IMR-90 (cell line): ENCODE measurements at regions not wholly inside any gene's neighbourhood (a gene's known extent, or its start where the extent isn't known, plus 50 kb on each side); places are given as distances from the start of the nearest gene placed in this dataset.
A peak's percentile ranks its signal among the peaks of the same experiment; 100 is the strongest.

Experiments
- ATAC-seq: fragments of 200-7000 bp; cut with Tn5 transposase; 2 replicates; pipeline ENCODE4 v1.9.1; 2020; ENCODE audit warnings: low read depth, mild to moderate bottlenecking, moderate library complexity
- BruUV-seq: library from RNA; stranded (reverse); fragments of 400-500 nt; replicated peaks from 2 replicates; lab custom pipeline; 2021; lab: Mats Ljungman, UMichigan
- CTCF ChIA-PET: fragments of 300-600 bp; formaldehyde crosslinking; extraction: SDS; loops from one replicate; lab custom pipeline; 2021; ENCODE audit warnings: antibody characterized with exemption; lab: Yijun Ruan, JAX
- POLR2A ChIA-PET: fragments of 300-600 bp; sonication (Branson Sonifier 250); formaldehyde crosslinking; loops from one replicate; lab custom pipeline; 2022; ENCODE audit warnings: antibody characterized with exemption; ENCODE audit not compliant: unreplicated experiment; lab: Charles Lee
- DNase-seq: peaks from one replicate; pipeline ENCODE4 v3.0.0; 2013
- H2AFZ ChIP-seq: replicated peaks from 2 replicates; pipeline ENCODE3; 2013; ENCODE audit warnings: low read length, mild to moderate bottlenecking; ENCODE audit not compliant: poor library complexity
- H2AK5ac ChIP-seq: 2 replicates; pipeline ENCODE4 v1.6.1; 2013; ENCODE audit warnings: low read depth, low read length, inconsistent platforms
- H2AK9ac ChIP-seq: replicated peaks from 2 replicates; pipeline ENCODE3; 2013; ENCODE audit warnings: mild to moderate bottlenecking, low read depth, low read length, moderate library complexity; ENCODE audit not compliant: poor library complexity
- H2BK120ac ChIP-seq: 2 replicates; pipeline ENCODE4 v1.6.1; 2013; ENCODE audit warnings: low read depth, low read length, inconsistent platforms
- H2BK15ac ChIP-seq: 3 replicates; pipeline ENCODE4 v1.6.1; 2013; ENCODE audit warnings: low read depth, low read length, inconsistent platforms
- H2BK20ac ChIP-seq: 2 replicates; pipeline ENCODE4 v1.6.1; 2013; ENCODE audit warnings: low read depth, mild to moderate bottlenecking, inconsistent platforms, low read length, moderate library complexity
- H2BK5ac ChIP-seq: 2 replicates; pipeline ENCODE4 v1.6.1; 2013; ENCODE audit warnings: mild to moderate bottlenecking, low read depth, low read length, inconsistent platforms; ENCODE audit not compliant: poor library complexity, severe bottlenecking
- H3K14ac ChIP-seq: replicated peaks from 2 replicates; pipeline ENCODE4 v1.6.1; 2013; ENCODE audit warnings: low read depth, low read length, inconsistent platforms
- H3K18ac ChIP-seq: 2 replicates; pipeline ENCODE4 v1.6.1; 2013; ENCODE audit warnings: low read depth, low read length, control low read depth
- H3K23ac ChIP-seq: 2 replicates; pipeline ENCODE4 v1.6.1; 2013; ENCODE audit warnings: low read depth, low read length, inconsistent platforms
- H3K27ac ChIP-seq: 2 replicates; pipeline ENCODE4 v1.5.1; 2013; ENCODE audit warnings: mild to moderate bottlenecking, control low read depth, low read length; ENCODE audit not compliant: insufficient read depth
- H3K27me3 ChIP-seq: 2 replicates; pipeline ENCODE4 v1.6.1; 2013; ENCODE audit warnings: low read length; ENCODE audit not compliant: control insufficient read depth, insufficient read depth
- H3K36me3 ChIP-seq: 2 replicates; pipeline ENCODE4 v1.6.1; 2013; ENCODE audit warnings: low read length, mixed read lengths; ENCODE audit not compliant: control insufficient read depth, insufficient read depth
- H3K4ac ChIP-seq: 2 replicates; pipeline ENCODE4 v1.6.1; 2013; ENCODE audit warnings: low read depth, low read length, inconsistent platforms
- H3K4me1 ChIP-seq: 2 replicates; pipeline ENCODE4 v1.6.1; 2013; ENCODE audit warnings: low read length, mixed read lengths; ENCODE audit not compliant: control insufficient read depth, insufficient read depth
- H3K4me2 ChIP-seq: 2 replicates; pipeline ENCODE4 v1.6.1; 2013; ENCODE audit warnings: low read depth, mild to moderate bottlenecking, control low read depth, low read length, moderate library complexity
- H3K4me3 ChIP-seq: 2 replicates; pipeline ENCODE4 v1.5.1; 2013; ENCODE audit warnings: low read depth, mild to moderate bottlenecking, control low read depth, low read length, moderate library complexity; ENCODE audit not compliant: insufficient read depth
- H3K56ac ChIP-seq: 2 replicates; pipeline ENCODE4 v1.6.1; 2013; ENCODE audit warnings: low read length, inconsistent platforms; ENCODE audit not compliant: insufficient read depth; ENCODE audit errors: extremely low read depth
- H3K79me1 ChIP-seq, 2 experiments: 2 replicates each; pipeline ENCODE4 v1.6.1; 2013; ENCODE audit warnings: low read length in 2 of 2, inconsistent platforms in 1 of 2, low read depth in 1 of 2
- H3K9ac ChIP-seq: 2 replicates; pipeline ENCODE4 v1.6.1; 2013; ENCODE audit warnings: low read depth, low read length, control low read depth
- H3K9me1 ChIP-seq: 2 replicates; pipeline ENCODE4 v1.6.1; 2013; ENCODE audit warnings: low read length, inconsistent platforms; ENCODE audit not compliant: insufficient read depth
- H3K9me3 ChIP-seq: 2 replicates; pipeline ENCODE4 v1.6.1; 2013; ENCODE audit warnings: low read length; ENCODE audit not compliant: control insufficient read depth, insufficient read depth
- H4K20me1 ChIP-seq: 2 replicates; pipeline ENCODE4 v1.6.1; 2013; ENCODE audit warnings: low read length, inconsistent platforms; ENCODE audit not compliant: insufficient read depth
- H4K5ac ChIP-seq: 2 replicates; pipeline ENCODE4 v1.6.1; 2013; ENCODE audit warnings: mild to moderate bottlenecking, low read depth, low read length, control low read depth
- H4K8ac ChIP-seq, 2 experiments: 2 replicates each; pipeline ENCODE4 v1.6.1; 2013; ENCODE audit warnings: low read depth in 2 of 2, low read length in 2 of 2, control low read depth in 1 of 2, inconsistent platforms in 1 of 2
- H4K91ac ChIP-seq: 2 replicates; pipeline ENCODE4 v1.6.1; 2013; ENCODE audit warnings: low read depth, low read length, inconsistent platforms; ENCODE audit not compliant: insufficient read depth
- BHLHE40 ChIP-seq: fragments of 150-350 bp; IDR thresholded peaks from 2 replicates; pipeline ENCODE4 v1.6.1; 2016; ENCODE audit warnings: mild to moderate bottlenecking, low read depth, low read length
- CEBPB ChIP-seq: IDR thresholded peaks from 2 replicates; pipeline ENCODE4 v1.6.1; 2012; ENCODE audit warnings: low read depth, low read length, improper control_type of control experiment
- CHD1 ChIP-seq: IDR thresholded peaks from 2 replicates; pipeline ENCODE4 v1.6.1; 2012; ENCODE audit warnings: low read depth, low read length, improper control_type of control experiment
- FOS ChIP-seq: fragments of 150-350 bp; IDR thresholded peaks from 2 replicates; pipeline ENCODE4 v1.6.1; 2016; ENCODE audit warnings: low read depth, low read length
- MAFK ChIP-seq: IDR thresholded peaks from 2 replicates; pipeline ENCODE4 v1.6.1; 2012; ENCODE audit warnings: low read depth, low read length, improper control_type of control experiment
- MXI1 ChIP-seq: IDR thresholded peaks from 2 replicates; pipeline ENCODE4 v1.6.1; 2012; ENCODE audit warnings: low read depth, mild to moderate bottlenecking, low read length, moderate library complexity, borderline replicate concordance
- POLR2A ChIP-seq: IDR thresholded peaks from 2 replicates; pipeline ENCODE4 v1.6.1; 2012; ENCODE audit warnings: mild to moderate bottlenecking, low read depth, low read length
- RAD21 ChIP-seq: IDR thresholded peaks from 2 replicates; pipeline ENCODE4 v1.6.1; 2012; ENCODE audit warnings: low read length, improper control_type of control experiment
- RCOR1 ChIP-seq: IDR thresholded peaks from 2 replicates; pipeline ENCODE4 v1.6.1; 2012; ENCODE audit warnings: mild to moderate bottlenecking, low read length, improper control_type of control experiment; ENCODE audit not compliant: insufficient replicate concordance
- RFX5 ChIP-seq: IDR thresholded peaks from 2 replicates; pipeline ENCODE4 v1.8.0; 2012; ENCODE audit warnings: low read depth, mild to moderate bottlenecking, low read length, moderate library complexity
- SMC3 ChIP-seq: fragments of 150-350 bp; IDR thresholded peaks from 2 replicates; pipeline ENCODE4 v1.6.1; 2016; ENCODE audit warnings: low read depth, mild to moderate bottlenecking, antibody characterized with exemption, low read length, moderate library complexity
- USF2 ChIP-seq: fragments of 150-350 bp; IDR thresholded peaks from 2 replicates; pipeline ENCODE4 v1.6.1; 2017; ENCODE audit warnings: mild to moderate bottlenecking, antibody characterized with exemption, low read length, low read depth
- whole genome bisulfite sequencing, 2 experiments: methylation state at CpG; one replicate each; pipeline versions ENCODE4 v1.1.5 to v1.1.7; 2013; ENCODE audit warnings: missing lambda C conversion rate in 2 of 2; ENCODE audit not compliant: insufficient read length in 1 of 2; ENCODE audit errors: extremely low coverage in 2 of 2; 5-methylcytosine and 5-hydroxymethylcytosine counted together
- dilution Hi-C: fragments of 300-500 bp; cut with HindIII; formaldehyde crosslinking; loops from one replicate; pipeline ENCODE4 v1.14.3; 2018; ENCODE audit warnings: low sequenced_read_pairs; ENCODE audit not compliant: unreplicated experiment
- in situ Hi-C: fragments of 300-500 bp; cut with MboI; formaldehyde crosslinking; loops from 3 replicates; pipeline ENCODE4 v1.14.3; 2019; ENCODE audit warnings: low sequenced_read_pairs, inconsistent platforms, mixed read lengths
- intact Hi-C: fragments of 100-400 bp; cut with micrococcal nuclease; formaldehyde crosslinking; loops from 2 replicates; pipeline ENCODE4 v1.10.0; 2022

DNA sequence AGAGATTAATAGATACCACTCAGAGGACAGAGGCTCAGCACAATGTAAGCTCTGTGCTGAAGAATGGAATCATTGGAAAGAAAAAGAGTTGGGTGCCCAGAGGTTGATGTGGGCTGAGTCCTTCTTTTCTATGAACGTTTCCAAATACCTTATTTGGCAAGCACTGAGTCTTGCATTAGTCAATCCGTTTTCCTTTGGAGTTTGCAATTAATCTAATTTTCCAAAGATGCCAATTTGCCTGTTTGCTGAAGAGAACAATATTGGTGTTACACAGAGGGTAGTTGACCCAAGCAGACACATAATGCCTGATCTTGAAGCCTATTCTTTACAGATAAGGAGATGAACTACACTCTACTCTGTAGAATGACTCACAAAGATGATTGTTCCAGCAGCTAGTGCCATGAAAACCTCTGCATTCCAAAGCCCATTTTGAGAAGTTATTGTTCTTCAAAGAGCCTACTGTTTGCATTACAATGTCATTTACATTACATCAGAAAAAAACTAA is 55.4 kb upstream of the MET start:
- H4K20me1 ChIP-seq, result no peaks in the 10 kb centered on the region
- no peak overlapping the region for H3K18ac ChIP-seq
- no peaks in the 10 kb centered on the region for H3K4me1 ChIP-seq
- H2BK20ac ChIP-seq, result no peak overlapping the region
- no peak overlapping the region for H2BK5ac ChIP-seq
- H3K27me3 ChIP-seq, result peaks cover 2% of the 10 kb centered on the region
- no peak overlapping the region for H2BK15ac ChIP-seq
- POLR2A ChIA-PET, result no interaction called here
- H4K8ac ChIP-seq, result no peak overlapping the region
- intact Hi-C loops (no loop called here), dilution Hi-C loops (no loop called here), in situ Hi-C loops (no loop called here)
- ATAC-seq (peak; percentile 17; the same call in 1 of the 2 replicates), DNase-seq (peak; percentile 36)
- H4K91ac ChIP-seq, result no peak overlapping the region
- no CpG with 5 or more reads among the region's 2 CpGs for WGBS, 2 experiments
- H3K79me1 ChIP-seq, result no peaks in the 10 kb centered on the region
- H3K36me3 ChIP-seq, result no peaks in the 10 kb centered on the region
- H3K14ac ChIP-seq, result no peak overlapping the region
- no peak overlapping the region for H3K56ac ChIP-seq
- TF ChIP-seq USF2 (no peak), CHD1 (no peak), CEBPB (no peak), SMC3 (no peak), MAFK (no peak), RCOR1 (no peak), RAD21 (no peak), RFX5 (no peak), MXI1 (no peak), FOS (no peak), POLR2A (no peak), BHLHE40 (no peak)
- no peak overlapping the region for H2AK9ac ChIP-seq
- no peak overlapping the region for H3K4me2 ChIP-seq
- H3K23ac ChIP-seq, result 0 out of 2 replicates have a peak overlapping the region, but pooled peaks have one; percentile 28
- no peak overlapping the region for H2AFZ ChIP-seq
- CTCF ChIA-PET, result interaction anchor here (1.7 kb wide), 1 partner anchor 10 kb away, joined by 3 read pairs; no protein-coding TSS in a partner anchor
- no peak overlapping the region for H3K4ac ChIP-seq
- H3K27ac ChIP-seq, result no peak overlapping the region
- no peak overlapping the region for H2AK5ac ChIP-seq
- H4K5ac ChIP-seq, result no peak overlapping the region
- H3K9me1 ChIP-seq, result peaks cover 4% of the 10 kb centered on the region; the same call in 1 of the 2 replicates
- H2BK120ac ChIP-seq, result no peak overlapping the region
- peaks cover 2% of the 10 kb centered on the region; the same call in 1 of the 2 replicates for H3K9me3 ChIP-seq
- no peak overlapping the region for H3K9ac ChIP-seq
- no peak overlapping the region for H3K4me3 ChIP-seq
- BruUV-seq, result no TSS peak
